ENCODE measurements at regions not wholly inside any gene's neighbourhood (a gene's known extent, or its start where the extent isn't known, plus 50 kb on each side); places are given as distances from the start of the nearest gene placed in this dataset.

DNA sequence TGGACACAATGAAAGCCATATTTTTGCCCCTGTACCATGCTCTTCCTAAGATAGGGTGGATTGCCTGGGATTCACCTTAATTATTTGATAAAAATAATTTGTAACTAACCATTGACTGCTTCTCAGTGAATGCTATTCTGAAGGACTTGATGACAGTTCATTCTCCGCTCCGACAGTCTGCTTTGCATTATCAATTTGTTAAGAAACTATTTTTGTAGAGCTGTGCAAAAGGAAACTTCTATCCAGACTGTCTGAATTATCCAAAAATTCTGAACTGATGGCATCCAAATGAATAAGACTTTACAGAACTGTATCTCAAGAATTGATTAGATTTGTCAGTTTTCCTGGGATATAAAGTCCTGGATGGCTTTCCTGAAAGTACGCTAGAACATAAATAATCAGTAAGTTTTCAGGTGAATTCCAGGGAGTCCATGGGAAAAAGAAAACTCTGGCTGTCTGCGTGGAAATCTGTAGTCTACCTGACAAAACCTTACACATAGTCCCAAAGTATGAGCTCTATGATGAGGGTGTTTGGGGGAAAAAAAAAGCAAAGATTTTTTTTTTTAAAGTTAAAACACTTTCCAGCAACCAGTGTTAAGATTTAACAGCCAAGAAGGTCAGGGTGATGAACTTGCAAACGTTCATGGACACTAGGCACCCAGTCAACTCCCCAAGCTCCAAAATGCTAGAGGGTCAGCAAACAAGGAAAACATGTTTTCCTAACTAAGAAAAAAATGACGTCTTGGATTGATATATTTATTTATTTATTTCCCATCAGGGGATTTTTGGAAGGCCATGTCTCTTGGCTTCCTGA is 291.1 kb upstream of the TBX3 start:
- WGBS (ENCODE audit: low lambda C conversion rate, missing lambda C conversion rate) = 81% methylated on average over 6 of the region's 6 CpGs
- TF ChIP-seq EZH2 (IDR thresholded peaks at IDR 0.05; ENCODE audit: borderline replicate concordance) (no peak), CTCF (IDR thresholded peaks at IDR 0.05; ENCODE audit: poor library complexity) (no peak), EZH2phosphoT487 (IDR thresholded peaks at IDR 0.05; ENCODE audit: low read depth, severe bottlenecking, unreplicated experiment) (no peak)
- Histone ChIP-seq H3K4me2 (no peak overlapping the region), H2AFZ (no peak overlapping the region), H3K9me2 (replicated peaks; ENCODE audit: insufficient read depth) (no peaks in the 10 kb centered on the region), H4K20me1 (ENCODE audit: insufficient read depth, poor library complexity, severe bottlenecking) (no peaks in the 10 kb centered on the region), H3K79me2 (no peaks in the 10 kb centered on the region), H3K9me3 (ENCODE audit: low read depth) (no peaks in the 10 kb centered on the region), H3K36me3 (replicated peaks; ENCODE audit: insufficient read depth, low read depth) (no peaks in the 10 kb centered on the region), H3K4me3 (no peak overlapping the region), H3K27me3 (no peaks in the 10 kb centered on the region), H3K4me1 (ENCODE audit: insufficient read depth) (peaks cover 3% of the 10 kb centered on the region), H3K27ac (no peak overlapping the region)
- no peak for DNase-seq (ENCODE audit: low spot score)

GRCh38 chr12:114974333-114974732 is 290.4 kb upstream of the TBX3 start:
- Histone ChIP-seq H2AFZ (no peak overlapping the region), H3K4me1 (ENCODE audit: insufficient read depth) (peaks cover 3% of the 10 kb centered on the region), H3K9me3 (ENCODE audit: low read depth) (no peaks in the 10 kb centered on the region), H3K4me2 (no peak overlapping the region), H3K9me2 (replicated peaks; ENCODE audit: insufficient read depth) (no peaks in the 10 kb centered on the region), H3K79me2 (no peaks in the 10 kb centered on the region), H3K4me3 (no peak overlapping the region), H3K27me3 (no peaks in the 10 kb centered on the region), H4K20me1 (ENCODE audit: insufficient read depth, poor library complexity, severe bottlenecking) (no peaks in the 10 kb centered on the region), H3K36me3 (replicated peaks; ENCODE audit: insufficient read depth, low read depth) (no peaks in the 10 kb centered on the region), H3K27ac (no peak overlapping the region)
- WGBS (ENCODE audit: low lambda C conversion rate, missing lambda C conversion rate) = 88% methylated on average over 2 of the region's 2 CpGs
- TF ChIP-seq EZH2phosphoT487 (IDR thresholded peaks at IDR 0.05; ENCODE audit: low read depth, severe bottlenecking, unreplicated experiment) (no peak), EZH2 (IDR thresholded peaks at IDR 0.05; ENCODE audit: borderline replicate concordance) (no peak), CTCF (IDR thresholded peaks at IDR 0.05; ENCODE audit: poor library complexity) (no peak)
- DNase-seq (ENCODE audit: low spot score) = no peak

- no peaks in the 10 kb centered on the region for H3K27me3 ChIP-seq
- H3K9me2 ChIP-seq (replicated peaks; ENCODE audit: insufficient read depth) = no peaks in the 10 kb centered on the region
- 58% methylated on average over 4 of the region's 4 CpGs for whole genome bisulfite sequencing (ENCODE audit: low lambda C conversion rate, missing lambda C conversion rate)
- DNase-seq (ENCODE audit: low spot score) = no peak
- no peak overlapping the region for H3K4me3 ChIP-seq
- H2AFZ ChIP-seq = no peak overlapping the region
- peak overlapping the region; percentile 34 for H3K27ac ChIP-seq
- peaks cover 9% of the 10 kb centered on the region for H3K4me1 ChIP-seq (ENCODE audit: insufficient read depth)
- TF ChIP-seq EZH2 (IDR thresholded peaks at IDR 0.05; ENCODE audit: borderline replicate concordance) (no peak), CTCF (IDR thresholded peaks at IDR 0.05; ENCODE audit: poor library complexity) (no peak), EZH2phosphoT487 (IDR thresholded peaks at IDR 0.05; ENCODE audit: low read depth, severe bottlenecking, unreplicated experiment) (no peak)
- H3K4me2 ChIP-seq = no peak overlapping the region
- H3K36me3 ChIP-seq (replicated peaks; ENCODE audit: insufficient read depth, low read depth) = no peaks in the 10 kb centered on the region
- no peaks in the 10 kb centered on the region for H3K9me3 ChIP-seq (ENCODE audit: low read depth)
- no peaks in the 10 kb centered on the region for H4K20me1 ChIP-seq (ENCODE audit: insufficient read depth, poor library complexity, severe bottlenecking)
- H3K79me2 ChIP-seq = no peaks in the 10 kb centered on the region
Measured at GRCh38 chr12:114968727-114969126, 284.8 kb upstream of the TBX3 start.

Data from hepatocyte (in vitro differentiated cells).